Eye (tissue), 1 donor: ENCODE measurements at regions not wholly inside any gene's neighbourhood (a gene's known extent, or its start where the extent isn't known, plus 50 kb on each side); places are given as distances from the start of the nearest gene placed in this dataset.

Experiments used
- DNase-seq: peaks from one replicate; pipeline ENCODE4 v3.0.0-alpha.2; 2015

DNA sequence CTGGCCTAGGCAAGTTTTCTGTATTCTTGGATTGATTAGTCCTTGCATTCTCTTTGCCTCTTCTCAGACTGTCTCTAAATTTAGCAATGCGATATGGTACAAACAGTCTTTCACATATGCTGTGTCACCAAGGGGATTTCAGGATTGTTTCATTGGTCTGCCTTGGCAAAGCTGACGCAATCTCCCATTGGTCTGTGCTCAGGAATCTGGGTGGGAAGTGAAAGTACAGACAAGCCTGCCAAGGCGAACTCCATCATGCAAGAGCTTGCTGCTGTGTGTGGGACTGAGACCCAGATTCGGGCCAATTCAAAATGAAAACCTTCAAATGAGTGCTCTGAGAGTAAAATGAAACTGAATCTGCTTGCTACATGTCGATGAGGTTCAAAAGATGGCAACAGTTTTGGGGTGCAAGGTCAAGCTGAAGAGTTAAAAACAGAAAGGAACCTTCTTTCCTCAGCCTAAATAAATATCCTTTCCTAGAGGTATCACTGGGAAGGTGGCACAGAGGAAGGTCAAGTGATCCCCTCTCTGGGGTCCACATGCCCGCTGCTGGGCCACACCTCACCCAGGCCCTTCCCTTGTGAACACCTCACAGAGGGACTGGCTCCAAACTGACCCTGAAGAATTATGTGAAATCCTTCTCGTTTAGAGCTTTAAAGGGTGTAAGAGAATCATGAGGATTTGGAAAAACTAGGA is 198.8 kb upstream of the PREP start:
- no peak for DNase-seq

- DNase-seq, result no peak
Observed at GRCh38 chr6:105600336-105601260, 197.7 kb upstream of the PREP start.

DNA sequence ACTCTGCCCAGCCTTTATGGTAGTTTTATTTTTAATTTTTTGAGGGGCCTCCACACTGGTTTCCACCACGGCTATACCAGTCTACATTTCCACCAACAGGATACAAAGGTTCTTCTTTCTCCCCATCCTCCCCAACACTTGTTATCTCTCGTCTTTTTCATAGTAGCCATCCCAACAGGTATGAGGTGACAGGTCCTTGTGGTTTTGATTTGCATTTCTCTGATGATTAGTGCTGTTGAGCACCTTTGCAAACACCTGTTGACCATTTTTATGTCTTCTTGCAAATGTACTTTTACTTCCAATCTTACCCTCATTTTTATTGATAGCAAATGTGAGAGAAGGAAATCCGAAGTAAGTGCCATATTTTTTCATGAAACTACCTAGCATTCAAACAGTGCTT is 195.4 kb upstream of the PREP start:
- DNase-seq, result no peak

DNA sequence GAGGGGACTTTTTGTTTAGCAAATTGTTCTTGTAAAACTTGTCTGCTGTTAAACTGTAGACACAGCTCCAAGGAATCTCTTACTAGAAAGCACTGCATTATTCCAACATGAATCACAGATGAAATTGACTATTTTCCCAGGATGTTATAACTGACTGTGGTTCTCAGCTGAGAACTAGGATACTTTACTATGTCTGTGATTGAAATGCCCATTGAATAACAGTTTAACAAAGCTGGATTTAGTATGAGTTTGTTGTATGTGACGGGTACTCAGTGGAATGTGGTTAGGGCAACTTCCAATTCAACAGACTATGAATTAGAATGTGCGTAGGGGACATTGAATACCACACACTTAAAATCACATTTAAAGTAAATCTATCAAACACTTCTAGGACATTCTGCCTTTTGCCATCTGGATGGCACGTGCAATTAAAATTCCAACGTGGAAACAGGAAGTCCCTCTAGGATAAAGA is 193.4 kb upstream of the PREP start:
- no peak for DNase-seq

- no peak for DNase-seq
Observed at GRCh38 chr6:105595829-105596228, 192.9 kb upstream of the PREP start.

DNA sequence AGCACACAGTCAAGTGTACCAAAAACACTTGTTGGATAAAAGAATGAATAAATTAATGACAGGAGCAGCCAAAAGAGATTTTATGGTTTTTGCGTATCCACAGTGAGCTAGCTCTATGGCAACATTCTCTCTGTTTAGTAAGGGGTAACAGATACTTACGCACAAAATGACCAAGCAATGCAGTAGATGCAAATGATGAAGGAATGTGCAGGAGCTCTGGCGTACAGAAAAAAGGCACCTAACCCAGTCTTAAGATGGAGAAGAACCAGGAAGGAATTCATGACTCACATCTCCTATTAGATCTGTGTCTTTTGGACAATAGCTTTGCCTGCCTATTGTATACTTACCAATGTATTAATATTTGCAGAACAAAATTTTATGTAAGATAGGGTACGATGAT is 191.9 kb upstream of the PREP start:
- DNase-seq, result no peak

- no peak for DNase-seq
Observed at GRCh38 chr6:105593805-105594671, 191.2 kb upstream of the PREP start.

DNA sequence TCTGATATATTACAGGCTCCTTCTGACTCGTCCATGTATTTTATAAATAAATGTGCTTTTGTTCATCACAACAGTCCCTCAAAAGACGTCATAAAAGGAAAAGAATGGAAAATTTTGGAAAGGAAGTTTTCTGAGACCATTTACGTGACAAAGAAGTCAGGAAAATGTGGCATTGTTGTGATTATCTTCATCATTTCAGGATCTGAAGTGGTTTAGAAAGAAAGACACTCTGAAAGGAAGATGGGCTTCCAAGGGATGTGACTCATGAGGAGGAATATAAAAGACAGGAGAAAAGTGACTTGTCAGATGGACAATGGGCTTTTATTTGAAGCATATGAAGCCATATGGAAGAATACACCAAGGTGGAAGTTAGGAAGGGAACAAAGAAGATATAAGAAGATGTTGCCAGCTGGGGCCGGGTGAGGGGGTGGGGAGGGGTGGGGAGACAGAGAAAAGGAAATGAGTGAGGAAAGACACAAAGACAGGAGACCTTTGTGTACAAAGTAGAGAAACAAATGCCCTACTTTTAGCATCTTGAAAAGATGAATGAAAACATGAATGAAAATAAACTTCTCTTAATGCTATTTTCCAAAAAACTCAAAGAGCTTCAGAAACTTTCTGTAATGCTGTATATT is 190.3 kb upstream of the PREP start:
- DNase-seq, result no peak

- DNase-seq, result no peak
Observed at GRCh38 chr6:105592329-105592728, 189.4 kb upstream of the PREP start.

DNA sequence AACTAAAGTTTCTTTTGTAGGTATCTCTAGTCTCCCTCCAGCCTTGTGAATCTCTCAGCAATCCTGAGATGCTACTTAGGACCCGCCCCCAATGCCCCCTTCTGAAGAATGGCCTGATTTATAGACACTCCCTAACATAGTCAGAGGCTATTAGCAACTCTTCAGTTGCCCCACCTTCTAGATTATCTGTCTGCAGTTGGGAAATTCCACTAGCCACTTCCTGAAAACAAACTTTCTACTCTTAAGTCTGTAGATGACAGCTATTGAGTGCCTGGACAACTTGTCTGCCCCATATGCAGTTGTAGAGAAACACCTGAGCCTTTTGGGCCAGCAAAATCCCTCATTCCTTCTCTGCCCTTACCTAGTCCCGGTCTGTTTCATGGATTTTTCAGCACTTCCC is 188.2 kb upstream of the PREP start:
- no peak for DNase-seq

DNA sequence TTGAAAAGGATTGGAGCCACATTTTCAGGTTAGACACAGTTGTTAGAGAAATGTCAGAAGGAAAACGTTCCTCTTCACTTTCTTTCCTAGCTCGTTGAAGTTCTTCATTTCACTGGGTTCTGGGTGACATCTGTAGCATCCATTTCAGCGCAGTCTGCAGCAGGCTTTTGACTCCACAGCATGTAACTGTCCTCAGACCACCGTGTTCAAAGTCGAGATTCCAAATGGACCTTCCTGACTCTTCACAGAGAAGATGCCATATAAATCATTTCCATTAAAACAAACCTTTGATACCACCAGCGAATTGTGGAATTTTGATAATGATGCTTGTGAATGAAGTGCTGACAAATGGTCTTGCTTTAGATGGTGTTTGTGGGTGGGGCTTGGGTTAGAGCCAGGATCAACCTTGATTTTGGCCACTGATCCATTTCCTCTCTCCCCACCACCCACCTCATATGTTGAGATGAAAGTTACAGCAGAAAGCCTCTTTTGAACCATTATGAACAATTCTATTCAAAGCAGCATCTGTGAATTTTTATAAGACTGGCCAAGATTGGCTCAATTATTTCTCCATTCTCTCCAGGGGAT is 185.3 kb upstream of the PREP start:
- DNase-seq, result no peak

- DNase-seq, result no peak
Observed at GRCh38 chr6:105587349-105588122, 184.7 kb upstream of the PREP start.

DNA sequence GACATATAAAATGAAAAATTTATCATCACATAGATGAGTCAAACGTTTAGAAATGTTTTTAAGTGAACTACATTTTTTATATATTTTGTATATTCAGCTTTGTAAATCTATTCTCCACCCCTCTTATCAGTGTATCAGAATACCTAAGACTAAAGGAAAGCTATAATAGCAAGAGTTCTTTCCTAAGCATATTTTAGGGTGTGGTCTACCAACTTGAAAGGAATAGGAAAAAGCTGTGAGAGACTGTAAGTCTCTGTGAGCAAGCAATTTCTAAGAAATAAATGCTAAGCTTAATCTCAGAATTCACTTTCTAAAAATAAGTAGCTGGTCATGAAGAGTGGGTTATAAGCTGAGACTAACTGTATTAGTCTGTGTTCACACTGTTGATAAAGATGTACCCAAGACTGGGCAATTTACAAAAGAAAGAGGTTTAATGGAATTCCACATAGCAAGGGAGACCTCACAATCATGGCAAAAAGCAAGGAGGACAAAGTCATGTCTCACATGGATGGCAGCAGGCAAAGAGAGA is 175.4 kb upstream of the PREP start:
- DNase-seq, result no peak

- DNase-seq, result no peak
Observed at GRCh38 chr6:105573556-105573955, 170.7 kb upstream of the PREP start.

GRCh38 chr6:105573138-105573537 is 170.3 kb upstream of the PREP start:
- DNase-seq, result no peak

DNA sequence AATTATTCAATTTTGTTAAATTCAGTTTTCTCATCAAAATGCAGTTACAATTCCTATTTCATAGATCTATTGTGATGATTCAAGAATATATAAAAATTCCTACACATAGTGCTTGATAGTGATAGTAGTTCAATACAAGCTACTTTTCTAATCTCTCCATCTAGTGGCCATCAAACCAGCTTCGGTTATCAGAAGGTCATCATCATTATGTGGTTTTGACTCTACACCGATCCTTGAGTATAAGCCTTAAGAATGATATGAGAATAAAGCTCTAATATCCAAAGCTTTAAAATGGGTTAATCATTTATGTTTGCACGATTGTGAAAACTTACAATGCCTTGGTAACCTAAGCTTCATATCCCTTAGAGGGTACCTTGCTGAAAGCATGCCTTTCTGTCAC is 167.5 kb upstream of the PREP start:
- no peak for DNase-seq

DNA sequence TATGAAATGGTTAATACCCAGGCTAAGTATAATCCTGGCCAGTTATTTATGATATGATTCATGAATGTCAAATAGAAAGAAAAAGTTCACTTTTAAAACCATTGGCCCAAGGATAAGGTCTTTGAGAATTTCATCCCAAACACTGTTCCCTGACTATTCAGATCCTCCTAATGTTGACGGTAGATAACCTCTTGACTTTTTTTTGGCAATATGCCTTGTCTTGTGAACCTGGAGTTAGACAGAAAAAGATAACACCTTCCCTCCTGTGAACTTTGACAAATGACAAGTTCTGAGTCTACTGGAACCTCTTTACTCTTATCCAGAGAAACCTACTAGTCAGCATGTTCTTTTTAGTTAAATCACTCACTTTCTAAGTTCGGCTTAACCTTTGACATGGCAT is 166.8 kb upstream of the PREP start:
- no peak for DNase-seq

- DNase-seq, result no peak
Observed at GRCh38 chr6:105568751-105569150, 165.9 kb upstream of the PREP start.

DNA sequence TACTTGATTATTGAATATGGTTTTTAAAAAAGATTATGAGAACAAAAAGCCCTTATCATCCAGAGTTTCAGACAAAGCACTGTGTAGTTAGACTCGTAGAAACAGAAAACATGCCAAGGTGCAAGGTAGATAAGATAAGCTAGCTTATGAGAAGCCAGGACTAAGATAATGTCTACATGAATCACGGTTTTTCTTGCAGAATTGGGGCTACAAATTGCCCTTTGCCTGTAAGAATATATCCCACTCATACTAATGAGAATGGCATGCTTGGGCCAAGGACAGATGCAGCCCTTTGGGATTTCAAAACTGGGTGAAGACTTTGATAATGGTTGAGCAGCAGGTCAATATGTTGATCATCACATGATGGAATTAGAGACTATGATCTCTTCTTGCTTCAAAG is 165.3 kb upstream of the PREP start:
- DNase-seq, result no peak

GRCh38 chr6:105567140-105567539 is 164.3 kb upstream of the PREP start:
- DNase-seq, result no peak

- DNase-seq, result no peak
Observed at GRCh38 chr6:105566503-105566902, 163.6 kb upstream of the PREP start.
